Ectodermal cell (in vitro differentiated cells): ENCODE measurements at regions not wholly inside any gene's neighbourhood (a gene's known extent, or its start where the extent isn't known, plus 50 kb on each side); places are given as distances from the start of the nearest gene placed in this dataset.
"Not testable (repeated sequence)": the region's sequence is repeated elsewhere in the genome, so short reads cannot be mapped to it uniquely, and the experiment has no call there.

Source experiments
- H3K27ac ChIP-seq: 2 replicates; pipeline ENCODE4 v1.7.0; 2013; ENCODE audit warnings: mild to moderate bottlenecking, low read depth, low read length; ENCODE audit not compliant: insufficient read depth, poor library complexity, severe bottlenecking
- H3K27me3 ChIP-seq: 2 replicates; pipeline ENCODE4 v1.7.0; 2013; ENCODE audit warnings: mild to moderate bottlenecking, low read length; ENCODE audit not compliant: insufficient read depth, control insufficient read depth, poor library complexity, severe bottlenecking
- H3K36me3 ChIP-seq: one replicate; pipeline ENCODE4 v1.7.0; 2013; ENCODE audit warnings: low read length; ENCODE audit not compliant: control insufficient read depth, insufficient read depth
- H3K4me1 ChIP-seq: one replicate; pipeline ENCODE4 v1.7.0; 2013; ENCODE audit warnings: low read length; ENCODE audit not compliant: control insufficient read depth, insufficient read depth
- H3K4me3 ChIP-seq: 2 replicates; pipeline ENCODE4 v1.7.0; 2013; ENCODE audit warnings: low read depth, low read length, control low read depth; ENCODE audit not compliant: insufficient read depth
- H3K9me3 ChIP-seq: 2 replicates; pipeline ENCODE4 v1.7.0; 2013; ENCODE audit warnings: mild to moderate bottlenecking, low read length, moderate library complexity; ENCODE audit not compliant: control insufficient read depth
- WGBS, 2 experiments: methylation state at CpG; one replicate each; pipeline ENCODE4 v1.1.7; 2013; ENCODE audit warnings: missing lambda C conversion rate in 2 of 2; 5-methylcytosine and 5-hydroxymethylcytosine counted together

DNA sequence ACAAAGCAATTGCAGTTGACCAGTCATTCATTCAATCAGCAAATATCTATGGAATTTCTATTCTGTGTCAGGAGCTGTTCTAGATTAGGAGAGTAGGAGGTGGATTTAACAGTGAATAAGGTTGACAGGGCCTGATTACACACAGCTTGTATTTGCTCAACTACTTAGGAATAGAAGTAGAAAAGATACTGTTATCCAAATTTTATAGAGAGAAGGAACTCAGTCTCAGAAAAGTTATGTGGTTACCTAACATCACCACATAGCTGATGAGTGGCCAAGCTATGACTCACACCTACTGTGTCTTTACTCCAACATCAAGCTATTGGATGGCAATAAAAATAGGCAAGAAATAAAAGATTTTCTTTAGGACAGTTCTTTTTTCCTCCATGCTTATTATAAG lies 374.8 kb downstream of the RMST start:
- Histone ChIP-seq H3K36me3 (no peaks in the 10 kb centered on the region), H3K27ac (no peak overlapping the region), H3K27me3 (no peaks in the 10 kb centered on the region), H3K9me3 (no peaks in the 10 kb centered on the region), H3K4me1 (peaks cover 4% of the 10 kb centered on the region), H3K4me3 (no peak overlapping the region)

DNA sequence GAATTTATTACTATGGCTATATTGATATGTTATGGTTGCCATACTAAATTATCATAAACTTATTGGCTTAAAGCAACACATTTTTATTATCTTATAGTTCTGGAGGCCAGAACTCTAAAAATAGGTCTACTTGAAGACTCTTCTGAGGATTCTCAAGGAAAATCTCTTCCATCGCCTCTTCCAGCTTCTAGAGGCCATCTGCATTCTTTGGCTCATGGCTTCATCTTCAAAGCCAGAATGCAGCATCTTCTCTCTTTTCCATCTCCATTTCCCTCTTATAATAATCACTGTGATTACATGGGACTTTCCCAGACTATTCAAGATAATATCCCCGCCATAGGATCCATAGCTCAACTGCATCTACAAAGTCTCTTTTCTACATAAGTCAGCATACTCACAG lies 385.4 kb downstream of the RMST start:
- H3K27ac ChIP-seq, result no peak overlapping the region
- no peaks in the 10 kb centered on the region for H3K36me3 ChIP-seq
- 64 to 73% methylated on average over 2 of the region's 2 CpGs for WGBS, 2 experiments
- no peaks in the 10 kb centered on the region for H3K4me1 ChIP-seq
- H3K4me3 ChIP-seq, result no peak overlapping the region
- no peaks in the 10 kb centered on the region for H3K27me3 ChIP-seq
- H3K9me3 ChIP-seq, result no peaks in the 10 kb centered on the region

DNA sequence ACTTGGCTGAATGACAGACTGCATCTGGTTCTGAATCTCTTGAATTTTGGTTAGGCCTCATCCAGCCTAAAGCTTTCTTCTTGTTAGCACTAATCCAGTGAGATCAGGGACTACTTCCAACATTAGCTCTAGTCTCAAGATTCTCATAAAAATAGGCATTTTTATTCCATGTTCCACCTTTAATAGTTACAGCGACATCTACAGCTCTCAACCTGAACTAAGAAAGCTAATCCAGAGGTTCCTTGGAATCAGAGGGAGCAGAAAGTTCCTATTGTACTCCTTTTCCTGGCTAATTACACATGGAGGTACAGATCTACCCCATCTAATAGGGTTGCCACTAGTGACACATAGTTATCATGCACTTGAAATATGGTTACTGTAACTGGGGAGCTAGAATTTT lies 391.9 kb downstream of the RMST start:
- 93 to 100% methylated on average over 1 of the region's 1 CpG for WGBS, 2 experiments
- Histone ChIP-seq H3K36me3 (no peaks in the 10 kb centered on the region), H3K27ac (no peak overlapping the region), H3K27me3 (no peaks in the 10 kb centered on the region), H3K4me1 (no peaks in the 10 kb centered on the region), H3K9me3 (no peaks in the 10 kb centered on the region), H3K4me3 (no peak overlapping the region)

DNA sequence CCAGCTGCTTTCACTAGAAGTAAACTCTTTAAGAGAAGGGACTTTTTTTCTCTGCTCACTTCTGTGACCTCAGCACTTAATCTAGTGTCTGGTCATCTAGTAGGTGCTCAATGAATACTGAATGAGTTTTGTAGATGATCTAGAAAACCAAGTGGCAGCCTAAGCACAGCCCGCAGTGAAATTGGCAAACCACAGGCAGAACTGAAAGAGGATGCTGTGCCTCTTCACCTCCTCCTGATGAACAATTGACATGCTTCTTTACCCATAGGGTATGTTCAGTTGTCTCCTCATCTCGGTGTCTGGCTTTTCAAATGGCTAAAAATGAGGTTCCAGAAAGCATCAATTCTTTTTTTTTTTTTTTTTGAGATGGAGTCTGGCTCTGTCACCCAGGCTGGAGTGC lies 399.5 kb downstream of the RMST start:
- no peak overlapping the region for H3K4me3 ChIP-seq
- no peaks in the 10 kb centered on the region for H3K27me3 ChIP-seq
- H3K27ac ChIP-seq, result no peak overlapping the region
- WGBS, 2 experiments, result 43 to 47% methylated on average over 2 of the region's 2 CpGs
- H3K9me3 ChIP-seq, result peaks cover 2% of the 10 kb centered on the region
- no peaks in the 10 kb centered on the region for H3K4me1 ChIP-seq
- no peaks in the 10 kb centered on the region for H3K36me3 ChIP-seq

DNA sequence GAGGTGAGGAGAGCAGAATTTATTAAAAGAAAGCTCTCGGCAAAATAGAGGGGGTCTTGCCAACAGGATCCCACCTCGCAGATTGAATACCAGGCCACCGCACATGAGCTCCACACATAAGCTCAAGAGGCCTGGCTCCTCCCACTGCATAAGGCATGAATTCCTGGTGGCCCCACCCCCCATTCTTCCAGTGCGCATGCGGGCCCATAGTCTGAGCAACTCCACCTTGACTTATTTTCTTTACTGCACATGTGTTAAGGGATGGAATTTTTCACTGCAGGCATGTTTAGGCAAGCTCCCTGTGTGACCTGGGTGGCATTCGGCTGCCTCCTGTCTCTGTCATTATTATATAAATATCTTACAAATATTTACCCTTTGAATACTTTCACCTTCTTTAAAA lies 412.5 kb downstream of the RMST start:
- WGBS, 2 experiments, result 92 to 93% methylated on average over 5 to 6 of the region's 6 CpGs
- Histone ChIP-seq H3K27me3 (no peaks in the 10 kb centered on the region), H3K36me3 (no peaks in the 10 kb centered on the region), H3K9me3 (no peaks in the 10 kb centered on the region), H3K27ac (no peak overlapping the region), H3K4me3 (no peak overlapping the region), H3K4me1 (no peaks in the 10 kb centered on the region)

DNA sequence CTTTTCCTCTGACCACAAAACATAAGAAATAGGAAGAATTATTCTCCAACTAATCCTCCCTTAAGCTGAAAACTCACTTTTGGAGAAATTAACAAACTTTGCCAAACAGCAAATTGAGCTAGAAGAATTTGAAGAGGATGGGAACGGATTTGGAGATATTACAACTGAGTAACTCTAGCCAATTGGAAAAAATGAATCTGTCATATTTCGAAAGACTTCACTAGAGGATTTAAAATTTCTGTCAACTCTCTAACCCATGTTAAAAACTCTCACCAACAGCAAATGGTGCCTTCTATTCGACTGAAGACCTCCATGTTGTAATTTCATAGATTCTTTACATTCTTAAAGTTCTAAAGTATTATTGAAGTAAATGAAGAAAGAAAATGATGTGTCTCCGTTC lies 414.2 kb downstream of the RMST start:
- H3K4me3 ChIP-seq, result no peak overlapping the region
- H3K9me3 ChIP-seq, result no peaks in the 10 kb centered on the region
- WGBS, 2 experiments, result 58 to 69% methylated on average over 2 of the region's 4 CpGs
- no peaks in the 10 kb centered on the region for H3K27me3 ChIP-seq
- H3K27ac ChIP-seq, result no peak overlapping the region
- no peaks in the 10 kb centered on the region for H3K4me1 ChIP-seq
- H3K36me3 ChIP-seq, result no peaks in the 10 kb centered on the region

DNA sequence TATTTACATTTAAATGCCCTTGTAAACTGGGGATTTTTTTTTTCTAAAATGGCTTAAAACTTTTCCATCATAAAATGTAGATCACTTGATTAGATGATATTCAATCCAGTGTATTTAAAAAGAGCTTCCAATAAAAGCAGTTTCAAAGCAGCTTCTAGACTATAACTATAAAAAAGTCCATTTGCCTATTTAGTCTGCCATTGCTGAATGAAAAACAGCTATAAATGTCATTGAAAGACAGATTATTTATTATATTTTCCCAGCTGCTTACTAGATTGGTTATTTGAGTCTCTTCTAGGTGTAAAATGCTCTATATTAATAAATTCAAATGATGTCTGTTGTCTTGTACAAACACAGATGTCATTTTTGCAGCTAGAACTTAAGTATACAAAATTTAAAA lies 414.8 kb downstream of the RMST start:
- no peaks in the 10 kb centered on the region for H3K36me3 ChIP-seq
- H3K27me3 ChIP-seq, result no peaks in the 10 kb centered on the region
- H3K9me3 ChIP-seq, result no peaks in the 10 kb centered on the region
- no peak overlapping the region for H3K4me3 ChIP-seq
- no peak overlapping the region for H3K27ac ChIP-seq
- H3K4me1 ChIP-seq, result no peaks in the 10 kb centered on the region

DNA sequence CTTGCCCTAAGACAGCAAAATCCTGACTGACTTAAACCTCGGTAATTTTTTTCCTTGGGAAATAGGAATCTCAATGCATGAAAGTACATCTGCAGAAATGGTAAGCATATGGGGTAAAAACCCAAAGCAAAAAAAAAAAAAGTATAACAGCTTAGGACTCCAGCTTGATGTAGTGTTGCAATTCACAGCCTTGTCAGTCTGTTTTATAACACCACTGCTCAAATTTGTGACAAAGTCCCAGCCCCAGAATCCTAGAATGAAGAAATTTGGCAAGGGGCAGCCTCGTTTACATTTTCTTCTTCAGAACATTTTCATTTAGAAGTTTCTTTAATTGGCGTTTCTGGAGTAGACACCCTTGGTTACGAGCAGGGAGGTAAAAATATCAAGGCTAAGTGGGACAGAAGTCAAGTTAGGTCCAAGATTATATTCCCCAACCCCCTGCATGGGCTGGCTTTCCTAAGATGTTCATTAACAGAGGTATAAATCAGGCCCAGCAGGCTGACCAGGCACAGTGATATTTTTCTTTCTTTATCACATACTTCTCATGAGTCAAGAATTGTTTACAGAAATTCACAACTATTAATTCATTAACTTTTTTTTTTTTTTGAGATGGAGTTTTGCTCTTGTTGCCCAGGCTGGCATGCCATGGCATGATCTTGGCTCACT lies 424.0 kb downstream of the RMST start:
- WGBS, 2 experiments, result 94 to 100% methylated on average over 4 of the region's 4 CpGs
- Histone ChIP-seq H3K36me3 (no peaks in the 10 kb centered on the region), H3K4me1 (no peaks in the 10 kb centered on the region), H3K27me3 (no peaks in the 10 kb centered on the region), H3K4me3 (no peak overlapping the region), H3K9me3 (no peaks in the 10 kb centered on the region), H3K27ac (no peak overlapping the region)

DNA sequence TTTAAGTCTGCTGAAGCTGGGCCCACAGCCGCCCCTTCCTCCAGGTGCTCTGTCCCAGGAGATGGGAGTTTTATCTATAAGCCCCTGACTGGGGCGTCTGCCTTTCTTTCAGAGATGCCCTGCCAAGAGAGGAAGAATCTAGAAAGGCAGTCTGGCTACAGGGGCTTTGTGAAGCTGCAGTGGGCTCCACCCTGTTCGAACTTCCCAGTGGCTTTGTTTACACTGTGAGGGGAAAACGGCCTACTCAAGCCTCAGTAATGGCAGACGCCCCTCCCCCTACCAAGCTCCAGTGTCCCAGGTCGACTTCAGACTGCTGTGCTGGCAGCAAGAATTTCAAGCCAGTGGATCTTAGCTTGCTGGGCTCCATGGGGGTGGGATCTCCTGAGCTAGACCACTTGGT lies 435.3 kb downstream of the RMST start:
- not testable (repeated sequence) for H3K9me3 ChIP-seq, H3K4me3 ChIP-seq, H3K27ac ChIP-seq, H3K4me1 ChIP-seq, H3K36me3 ChIP-seq, H3K27me3 ChIP-seq
- WGBS, 2 experiments, result 46 to 51% methylated on average over 6 of the region's 6 CpGs

DNA sequence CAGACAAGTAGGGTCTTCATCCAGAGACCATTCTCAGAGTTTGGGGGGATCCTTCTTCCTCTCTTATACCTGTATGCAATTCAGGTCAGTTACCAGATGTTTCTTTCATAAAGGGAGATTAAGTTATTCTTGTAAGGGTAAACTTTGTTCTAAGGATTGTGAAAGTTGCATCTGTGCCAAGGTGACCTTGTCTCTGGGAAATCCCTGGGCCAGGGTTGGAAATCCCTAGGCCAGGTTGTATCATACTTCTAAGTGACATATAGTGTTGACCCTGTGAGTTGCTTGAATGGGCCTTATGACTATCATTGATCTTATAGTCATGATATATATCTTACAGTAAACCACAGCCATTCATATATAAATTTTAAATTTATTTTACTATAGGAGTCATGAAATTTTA lies 436.9 kb downstream of the RMST start:
- Histone ChIP-seq H3K4me1 (no peaks in the 10 kb centered on the region), H3K27me3 (no peaks in the 10 kb centered on the region), H3K4me3 (no peak overlapping the region), H3K27ac (no peak overlapping the region), H3K9me3 (no peaks in the 10 kb centered on the region), H3K36me3 (no peaks in the 10 kb centered on the region)

DNA sequence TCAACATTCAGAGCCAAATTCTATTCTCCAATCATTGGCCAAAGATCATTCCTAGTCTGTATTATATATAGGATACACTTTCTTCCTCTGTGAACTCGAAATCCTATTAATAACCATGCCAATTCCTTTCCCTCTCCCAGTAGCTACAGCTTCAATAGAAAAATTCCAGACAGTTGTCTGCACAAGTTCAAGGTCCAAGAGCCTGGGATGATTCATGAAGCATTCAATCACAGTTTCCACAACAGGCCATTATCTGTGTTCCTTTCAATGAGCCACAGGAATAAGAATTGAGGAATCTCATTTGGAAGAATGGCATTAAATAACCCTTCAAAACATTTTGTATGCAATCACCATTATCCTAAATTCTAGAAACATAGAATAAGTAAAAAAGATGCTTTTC lies 437.4 kb downstream of the RMST start:
- Histone ChIP-seq H3K4me1 (no peaks in the 10 kb centered on the region), H3K27me3 (no peaks in the 10 kb centered on the region), H3K27ac (no peak overlapping the region), H3K9me3 (no peaks in the 10 kb centered on the region), H3K4me3 (no peak overlapping the region), H3K36me3 (no peaks in the 10 kb centered on the region)
- WGBS, 2 experiments, result 92 to 100% methylated on average over 1 of the region's 1 CpG
